Stomach (tissue), 4 donors: ENCODE measurements at regions not wholly inside any gene's neighbourhood (a gene's known extent, or its start where the extent isn't known, plus 50 kb on each side); places are given as distances from the start of the nearest gene placed in this dataset.

ENCODE experiments used
- POLR2AphosphoS5 ChIP-seq, 3 donors: sonication (generic); formaldehyde crosslinking; IDR thresholded peaks; one replicate each; pipeline ENCODE4 v1.6.1; 2016; ENCODE audit warnings: antibody characterized with exemption in 3 of 3
- TF ChIP-seq, protein P1 (sequence below), 7 experiments: fragments of 450-650 bp in 4 of 7; fragments of 200-600 bp in 3 of 7; sonication (generic) in 3 of 7; IDR thresholded peaks; one replicate each; pipeline ENCODE4 v1.5.1; 2016 to 2019; ENCODE audit warnings: antibody characterized with exemption in 7 of 7, control low read depth in 2 of 7, mild to moderate bottlenecking in 1 of 7

DNA sequence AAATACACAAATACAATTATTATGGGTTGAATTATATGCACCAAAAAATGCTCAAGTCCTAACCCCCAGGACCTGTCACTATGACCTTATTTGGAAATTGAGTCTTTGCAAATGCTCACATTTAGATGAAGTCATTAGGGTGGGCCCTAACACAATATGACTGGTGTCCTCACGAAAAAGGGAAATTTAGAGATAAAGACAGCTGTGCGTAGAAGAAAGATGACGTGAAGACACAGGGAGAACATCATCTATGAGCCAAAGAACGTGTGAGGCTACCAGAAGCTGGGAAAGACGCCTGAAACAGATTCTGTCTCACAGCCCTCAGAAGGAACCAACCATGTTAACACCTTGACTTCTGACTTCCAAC is 259.2 kb downstream of the EMP1 start:
- no peak for TF ChIP-seq POLR2AphosphoS5 (IDR thresholded peaks at IDR 0.05)
- TF ChIP-seq, protein P1, sequence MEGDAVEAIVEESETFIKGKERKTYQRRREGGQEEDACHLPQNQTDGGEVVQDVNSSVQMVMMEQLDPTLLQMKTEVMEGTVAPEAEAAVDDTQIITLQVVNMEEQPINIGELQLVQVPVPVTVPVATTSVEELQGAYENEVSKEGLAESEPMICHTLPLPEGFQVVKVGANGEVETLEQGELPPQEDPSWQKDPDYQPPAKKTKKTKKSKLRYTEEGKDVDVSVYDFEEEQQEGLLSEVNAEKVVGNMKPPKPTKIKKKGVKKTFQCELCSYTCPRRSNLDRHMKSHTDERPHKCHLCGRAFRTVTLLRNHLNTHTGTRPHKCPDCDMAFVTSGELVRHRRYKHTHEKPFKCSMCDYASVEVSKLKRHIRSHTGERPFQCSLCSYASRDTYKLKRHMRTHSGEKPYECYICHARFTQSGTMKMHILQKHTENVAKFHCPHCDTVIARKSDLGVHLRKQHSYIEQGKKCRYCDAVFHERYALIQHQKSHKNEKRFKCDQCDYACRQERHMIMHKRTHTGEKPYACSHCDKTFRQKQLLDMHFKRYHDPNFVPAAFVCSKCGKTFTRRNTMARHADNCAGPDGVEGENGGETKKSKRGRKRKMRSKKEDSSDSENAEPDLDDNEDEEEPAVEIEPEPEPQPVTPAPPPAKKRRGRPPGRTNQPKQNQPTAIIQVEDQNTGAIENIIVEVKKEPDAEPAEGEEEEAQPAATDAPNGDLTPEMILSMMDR (IDR thresholded peaks at IDR 0.05), result no peak
